H1 (cell line): ENCODE measurements at regions not wholly inside any gene's neighbourhood (a gene's known extent, or its start where the extent isn't known, plus 50 kb on each side); places are given as distances from the start of the nearest gene placed in this dataset.

Experiments used
- CTCF ChIA-PET: fragments of 300-600 bp; sonication (Branson Sonifier 250); formaldehyde crosslinking; loops from one replicate; lab custom pipeline; 2021; ENCODE audit not compliant: partially characterized antibody; lab: Charles Lee
- POLR2A ChIA-PET: fragments of 300-600 bp; sonication (Branson Sonifier 250); formaldehyde crosslinking; loops from one replicate; lab custom pipeline; 2021; ENCODE audit warnings: inconsistent platforms; ENCODE audit not compliant: partially characterized antibody; lab: Charles Lee
- DNase-seq, 2 experiments: peaks; one replicate each; pipeline versions ENCODE4 v3.0.0 to v3.0.0-alpha.2; 2010 to 2022; ENCODE audit warnings: low spot score in 2 of 2, low read depth in 1 of 2, mixed read lengths in 1 of 2
- FAIRE-seq: peaks from 2 replicates; lab custom pipeline; 2011; peaks lifted over from hg19 to GRCh38; lab: Jason Lieb, UNC
- H2AFZ ChIP-seq: 2 replicates; pipeline ENCODE4 v1.8.1; 2012; ENCODE audit warnings: low read length, inconsistent platforms
- H2AK5ac ChIP-seq: 2 replicates; pipeline ENCODE4 v1.6.1; 2013; ENCODE audit warnings: low read depth, low read length
- H2BK120ac ChIP-seq: replicated peaks from 2 replicates; pipeline ENCODE3; 2013; ENCODE audit warnings: low read depth, low read length, inconsistent platforms
- H2BK12ac ChIP-seq: 2 replicates; pipeline ENCODE4 v1.6.1; 2013; ENCODE audit warnings: low read depth, low read length
- H2BK15ac ChIP-seq: 2 replicates; pipeline ENCODE4 v1.6.1; 2013; ENCODE audit warnings: low read length
- H2BK20ac ChIP-seq: 2 replicates; pipeline ENCODE4 v1.6.1; 2013; ENCODE audit warnings: low read length
- H2BK5ac ChIP-seq: 2 replicates; pipeline ENCODE4 v1.6.1; 2013; ENCODE audit warnings: low read depth, low read length
- H3K14ac ChIP-seq: 2 replicates; pipeline ENCODE4 v1.6.1; 2013; ENCODE audit warnings: inconsistent platforms; ENCODE audit not compliant: insufficient read length
- H3K18ac ChIP-seq: 2 replicates; pipeline ENCODE4 v1.6.1; 2013; ENCODE audit warnings: low read length; ENCODE audit errors: extremely low read depth
- H3K23ac ChIP-seq: 2 replicates; pipeline ENCODE4 v1.6.1; 2013; ENCODE audit warnings: inconsistent platforms; ENCODE audit not compliant: insufficient read length
- H3K23me2 ChIP-seq: 2 replicates; pipeline ENCODE4 v1.6.1; 2013; ENCODE audit warnings: low read depth, low read length
- H3K27ac ChIP-seq: 2 replicates; pipeline ENCODE4 v1.6.1; 2011; ENCODE audit warnings: low read depth, low read length, inconsistent platforms
- H3K27me3 ChIP-seq, 4 experiments: replicated peaks in 1 of 4; 1 replicate in 1 of 4; 2 replicates in 3 of 4; pipeline versions ENCODE4 v1.6.1 to v1.8.1; 2011 to 2013; ENCODE audit warnings: low read length in 3 of 4, mild to moderate bottlenecking in 3 of 4, inconsistent platforms in 2 of 4, mixed read lengths in 2 of 4, moderate library complexity in 1 of 4; ENCODE audit not compliant: control insufficient read depth in 3 of 4, insufficient read depth in 3 of 4; ENCODE audit errors: extremely low read depth in 1 of 4
- H3K36me3 ChIP-seq, 4 experiments: 2 replicates each; pipeline versions ENCODE4 v1.6.1 to v1.8.1; 2011 to 2013; ENCODE audit warnings: mild to moderate bottlenecking in 4 of 4, low read length in 3 of 4, moderate library complexity in 2 of 4, control low read depth in 1 of 4, inconsistent platforms in 1 of 4; ENCODE audit not compliant: insufficient read depth in 4 of 4, control insufficient read depth in 2 of 4
- H3K4ac ChIP-seq: replicated peaks from 2 replicates; pipeline ENCODE3; 2013; ENCODE audit warnings: low read length, low read depth, mixed read lengths, inconsistent platforms; ENCODE audit not compliant: insufficient read length
- H3K4me1 ChIP-seq, 4 experiments: replicated peaks in 1 of 4; 1 replicate in 1 of 4; 2 replicates in 3 of 4; pipeline versions ENCODE4 v1.6.1 to v1.8.1; 2011 to 2013; ENCODE audit warnings: low read length in 3 of 4, inconsistent platforms in 2 of 4, mixed read lengths in 1 of 4; ENCODE audit not compliant: insufficient read depth in 4 of 4, control insufficient read depth in 3 of 4
- H3K4me2 ChIP-seq, 2 experiments: 2 replicates each; pipeline versions ENCODE4 v1.6.1 to v1.8.1; 2011 to 2013; ENCODE audit warnings: low read depth in 2 of 2, low read length in 2 of 2, control low read depth in 1 of 2, inconsistent platforms in 1 of 2, mild to moderate bottlenecking in 1 of 2; ENCODE audit not compliant: insufficient read depth in 1 of 2
- H3K4me3 ChIP-seq, 4 experiments: fragments of 200-600, 300-600 bp in 1 of 4; sonication (generic), shearing (Covaris generic), sonication (Bioruptor Twin) in 1 of 4; 2 replicates each; pipeline versions ENCODE4 v1.5.1 to v1.8.1; 2011 to 2016; ENCODE audit warnings: low read length in 4 of 4, low read depth in 3 of 4, control low read depth in 2 of 4, inconsistent platforms in 2 of 4, mild to moderate bottlenecking in 2 of 4, mixed read lengths in 1 of 4, moderate library complexity in 1 of 4; ENCODE audit not compliant: insufficient read depth in 2 of 4; ENCODE audit errors: extremely low read depth in 1 of 4
- H3K56ac ChIP-seq: replicated peaks from 2 replicates; pipeline ENCODE3; 2013; ENCODE audit warnings: low read depth, mild to moderate bottlenecking, mixed read lengths, low read length, inconsistent platforms; ENCODE audit not compliant: insufficient read length
- H3K79me1 ChIP-seq: 2 replicates; pipeline ENCODE4 v1.6.1; 2013; ENCODE audit warnings: low read depth, low read length, control low read depth
- H3K79me2 ChIP-seq, 2 experiments: 2 replicates each; pipeline versions ENCODE4 v1.6.1 to v1.8.1; 2012 to 2013; ENCODE audit warnings: low read length in 2 of 2, mild to moderate bottlenecking in 2 of 2, inconsistent platforms in 1 of 2; ENCODE audit not compliant: insufficient read depth in 2 of 2, control insufficient read depth in 1 of 2
- H3K9ac ChIP-seq, 4 experiments: replicated peaks in 1 of 4; 1 replicate in 1 of 4; 2 replicates in 3 of 4; pipeline versions ENCODE4 v1.6.1 to v1.8.1; 2011 to 2013; ENCODE audit warnings: low read depth in 3 of 4, low read length in 3 of 4, control low read depth in 2 of 4, mild to moderate bottlenecking in 2 of 4, moderate library complexity in 2 of 4, inconsistent platforms in 1 of 4; ENCODE audit errors: extremely low read depth in 1 of 4
- H3K9me3 ChIP-seq, 2 experiments: 2 replicates each; pipeline versions ENCODE4 v1.6.1 to v1.8.1; 2012 to 2013; ENCODE audit warnings: mild to moderate bottlenecking in 2 of 2, moderate library complexity in 2 of 2, control low read depth in 1 of 2, inconsistent platforms in 1 of 2, low read depth in 1 of 2, low read length in 1 of 2, mixed read lengths in 1 of 2; ENCODE audit not compliant: insufficient read depth in 2 of 2
- H4K20me1 ChIP-seq, 2 experiments: replicated peaks in 1 of 2; 2 replicates each; pipeline versions ENCODE3 to v1.8.1; 2011 to 2013; ENCODE audit warnings: inconsistent platforms in 2 of 2, low read length in 2 of 2, mild to moderate bottlenecking in 1 of 2; ENCODE audit not compliant: insufficient read depth in 2 of 2, control insufficient read depth in 1 of 2
- H4K5ac ChIP-seq: 2 replicates; pipeline ENCODE4 v1.6.1; 2013; ENCODE audit warnings: low read length, low read depth, mixed read lengths, inconsistent platforms; ENCODE audit not compliant: insufficient read length
- H4K8ac ChIP-seq: 2 replicates; pipeline ENCODE4 v1.8.0; 2013; ENCODE audit warnings: mild to moderate bottlenecking, moderate library complexity, low read length, inconsistent platforms; ENCODE audit not compliant: insufficient read depth; ENCODE audit errors: extremely low read depth
- H4K91ac ChIP-seq: replicated peaks from 2 replicates; pipeline ENCODE3; 2013; ENCODE audit warnings: low read length, mixed read lengths, inconsistent platforms; ENCODE audit not compliant: insufficient read length
- CEBPB ChIP-seq: IDR thresholded peaks from 2 replicates; pipeline ENCODE4 v1.6.1; 2012; ENCODE audit warnings: low read depth, low read length

DNA sequence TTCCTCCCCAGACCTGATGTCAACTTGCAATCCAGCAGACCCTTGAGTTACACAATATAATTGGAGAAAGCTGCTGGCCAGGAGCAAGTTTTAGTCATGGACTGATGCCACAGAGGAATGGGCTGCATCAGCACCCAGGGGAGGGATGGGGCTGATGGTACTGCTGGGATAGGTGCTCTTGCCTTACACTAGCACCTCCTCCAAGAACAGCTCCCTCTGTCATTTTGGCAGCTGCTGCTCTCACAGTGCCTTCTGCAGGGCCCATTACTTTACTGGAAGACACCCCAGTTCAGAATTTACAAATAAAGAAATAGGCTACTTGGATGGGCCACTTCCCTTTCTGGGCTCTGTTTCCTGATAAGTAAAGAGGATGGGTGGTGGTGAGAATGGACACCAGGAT is 85.3 kb upstream of the RORA start:
- H3K9ac ChIP-seq, result no peak overlapping the region
- no peak overlapping the region for H3K18ac ChIP-seq
- no peaks in the 10 kb centered on the region for H3K36me3 ChIP-seq
- no peaks in the 10 kb centered on the region for H4K20me1 ChIP-seq
- ChIA-PET CTCF (interaction anchor here (0.6 to 2.0 kb wide), 5 partner anchors 9 to 223 kb away, joined by 3 to 7 read pairs (median 3); no protein-coding TSS in a partner anchor), POLR2A (no interaction called here)
- H2BK120ac ChIP-seq, result no peak overlapping the region
- H3K4ac ChIP-seq, result no peak overlapping the region
- no peak overlapping the region for H3K4me3 ChIP-seq
- no peak overlapping the region for H3K4me2 ChIP-seq
- H3K56ac ChIP-seq, result no peak overlapping the region
- H3K23ac ChIP-seq, result no peak overlapping the region
- no peaks in the 10 kb centered on the region for H3K79me1 ChIP-seq
- H2AK5ac ChIP-seq, result no peak overlapping the region
- no peak for TF ChIP-seq CEBPB
- H4K91ac ChIP-seq, result no peak overlapping the region
- FAIRE-seq, result no peak
- H4K5ac ChIP-seq, result no peak overlapping the region
- no peak overlapping the region for H3K14ac ChIP-seq
- no peak overlapping the region for H2BK20ac ChIP-seq
- no peak overlapping the region for H2BK15ac ChIP-seq
- H3K79me2 ChIP-seq, result no peaks in the 10 kb centered on the region
- H3K27ac ChIP-seq, result no peak overlapping the region
- DNase-seq, result no peak
- no peak overlapping the region for H2AFZ ChIP-seq
- H3K27me3 ChIP-seq, result no peaks in the 10 kb centered on the region
- no peaks in the 10 kb centered on the region for H3K4me1 ChIP-seq
- H3K9me3 ChIP-seq, result no peaks in the 10 kb centered on the region
- H4K8ac ChIP-seq, result no peak overlapping the region
- H2BK5ac ChIP-seq, result no peak overlapping the region
- no peak overlapping the region for H2BK12ac ChIP-seq
- H3K23me2 ChIP-seq, result no peaks in the 10 kb centered on the region
